GM19025 (cell line): ENCODE measurements at regions not wholly inside any gene's neighbourhood (a gene's known extent, or its start where the extent isn't known, plus 50 kb on each side); places are given as distances from the start of the nearest gene placed in this dataset.

ENCODE experiments used
- ATAC-seq: cut with Tn5 transposase; IDR thresholded peaks from one replicate; pipeline ENCODE4 v1.9.1; 2021; ENCODE audit warnings: mild to moderate bottlenecking, low read depth, moderate library complexity; ENCODE audit not compliant: unreplicated experiment

GRCh38 chr1:80018348-80018747 is 1011.8 kb upstream of the ADGRL4 start:
- no peak for ATAC-seq

- ATAC-seq, result no peak
These were observed 1002.4 kb upstream of the ADGRL4 start for GRCh38 chr1:80008934-80009333.

DNA sequence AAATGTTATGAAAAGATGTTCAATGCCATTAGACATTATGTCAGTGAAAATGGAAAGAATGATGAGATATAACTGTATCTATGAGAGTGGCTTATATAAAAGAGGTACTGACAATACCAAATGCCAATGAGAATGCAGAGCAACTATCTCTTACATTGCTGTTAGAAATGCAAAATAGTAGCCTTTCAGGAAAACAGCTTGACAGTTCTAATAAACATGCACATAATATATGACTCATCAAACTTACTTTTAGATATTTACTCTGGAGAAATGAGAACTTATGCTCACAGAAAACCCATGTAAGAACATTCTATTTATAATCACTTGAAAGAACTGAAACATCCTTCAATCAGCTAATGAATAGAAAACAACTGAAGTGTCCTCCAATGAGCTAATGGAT is 996.7 kb upstream of the ADGRL4 start:
- no peak for ATAC-seq

DNA sequence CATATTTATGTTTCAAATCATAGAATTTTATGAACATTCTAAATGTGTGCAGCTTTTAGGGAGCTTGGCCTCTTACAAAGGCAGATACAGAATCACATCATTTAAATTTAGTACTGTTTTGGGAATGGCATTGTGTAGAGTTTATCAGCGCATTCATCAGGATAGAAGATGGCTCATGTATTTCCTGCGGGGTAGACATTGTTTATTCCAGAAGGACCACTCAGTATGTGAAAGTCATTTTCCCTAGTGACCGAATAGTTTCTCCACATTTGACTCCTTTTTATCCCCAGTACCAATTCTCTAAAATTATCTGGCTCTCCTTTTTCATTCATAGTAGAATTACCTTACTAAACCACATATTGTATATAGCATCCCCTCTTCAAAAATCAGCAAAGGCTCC is 981.9 kb upstream of the ADGRL4 start:
- no peak for ATAC-seq

DNA sequence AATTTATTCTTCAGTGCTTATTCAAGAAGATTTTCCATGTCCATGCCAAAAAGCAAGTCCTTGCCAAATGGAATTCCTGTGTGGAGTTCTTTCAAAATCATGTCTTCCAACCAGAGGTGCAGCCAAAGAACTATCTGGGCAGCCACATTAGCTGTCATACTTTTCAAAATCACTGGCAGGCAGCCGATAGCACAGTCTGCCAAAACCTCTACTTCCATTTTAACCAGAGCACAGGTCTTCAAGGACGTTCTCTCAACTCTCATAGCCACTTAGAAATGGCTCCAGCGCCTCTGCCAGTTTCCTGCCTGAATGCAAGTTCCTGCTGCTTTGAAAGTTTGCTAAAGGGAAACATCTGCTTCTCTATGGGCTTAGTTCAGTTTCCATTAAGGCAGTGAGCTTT is 975.7 kb upstream of the ADGRL4 start:
- no peak for ATAC-seq

GRCh38 chr1:79981481-79981880 is 975.0 kb upstream of the ADGRL4 start:
- ATAC-seq, result no peak

DNA sequence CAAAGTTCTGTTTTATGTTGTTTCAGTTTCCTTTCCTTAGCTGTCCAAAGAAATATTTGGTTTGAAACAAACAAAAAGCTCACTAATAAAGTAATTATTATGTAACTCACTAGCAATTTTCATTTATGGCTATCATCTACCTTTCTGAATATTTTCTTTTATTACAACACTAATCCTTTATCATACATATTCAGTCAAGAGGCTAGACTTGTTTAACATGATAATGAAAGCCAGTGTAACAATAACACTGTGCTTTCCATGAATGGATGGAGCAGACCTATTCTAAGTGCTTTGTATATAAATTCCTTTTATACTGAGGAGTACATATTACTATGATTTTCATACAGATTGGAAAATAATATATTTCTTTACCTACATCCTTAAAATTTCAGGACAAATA is 972.8 kb upstream of the ADGRL4 start:
- ATAC-seq, result no peak

GRCh38 chr1:79976287-79976686 is 969.8 kb upstream of the ADGRL4 start:
- ATAC-seq, result no peak

GRCh38 chr1:79974659-79975058 is 968.1 kb upstream of the ADGRL4 start:
- ATAC-seq, result no peak

DNA sequence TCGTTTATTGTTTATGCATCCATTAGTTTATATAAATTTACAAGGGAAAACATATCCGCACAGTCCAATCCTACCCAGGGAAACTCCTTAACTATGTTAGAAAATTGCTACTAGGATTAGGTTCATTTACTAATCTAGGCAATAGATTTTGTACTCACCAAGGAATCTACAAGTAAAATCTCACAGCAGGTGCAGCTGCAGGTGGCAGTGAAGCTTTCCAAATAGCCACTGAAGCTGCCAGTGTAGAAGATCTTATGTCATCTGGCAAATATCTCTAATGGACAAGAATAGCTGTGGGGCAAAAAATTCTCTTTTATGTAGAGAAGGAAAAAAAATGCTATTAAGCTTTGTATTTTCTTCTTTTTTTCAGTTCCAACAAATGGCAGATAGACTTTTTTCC is 963.4 kb upstream of the ADGRL4 start:
- no peak for ATAC-seq

- no peak for ATAC-seq
These were observed 959.9 kb upstream of the ADGRL4 start for GRCh38 chr1:79966438-79966837.

GRCh38 chr1:79959635-79960034 is 953.1 kb upstream of the ADGRL4 start:
- no peak for ATAC-seq

- no peak for ATAC-seq
These were observed 949.4 kb upstream of the ADGRL4 start for GRCh38 chr1:79955966-79956365.

GRCh38 chr1:79950511-79950910 is 944.0 kb upstream of the ADGRL4 start:
- no peak for ATAC-seq

DNA sequence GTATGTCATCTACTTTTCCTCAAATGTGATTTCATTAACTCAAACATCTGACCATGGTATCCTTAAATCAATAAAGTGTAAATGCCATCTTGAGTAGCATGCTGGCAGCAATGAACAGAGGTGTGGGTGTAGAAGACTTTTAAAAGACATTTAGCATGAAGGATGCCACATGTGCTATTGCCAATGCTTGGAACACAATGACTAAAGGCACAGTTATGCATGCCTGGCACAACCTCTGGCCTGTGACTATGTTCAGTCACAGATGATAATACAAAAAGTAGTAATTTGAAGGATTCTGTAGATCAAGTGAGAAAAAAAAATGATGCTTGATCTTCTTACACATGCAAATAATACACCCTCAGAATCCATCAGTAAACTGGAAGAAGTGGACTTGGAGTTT is 938.9 kb upstream of the ADGRL4 start:
- ATAC-seq, result no peak

DNA sequence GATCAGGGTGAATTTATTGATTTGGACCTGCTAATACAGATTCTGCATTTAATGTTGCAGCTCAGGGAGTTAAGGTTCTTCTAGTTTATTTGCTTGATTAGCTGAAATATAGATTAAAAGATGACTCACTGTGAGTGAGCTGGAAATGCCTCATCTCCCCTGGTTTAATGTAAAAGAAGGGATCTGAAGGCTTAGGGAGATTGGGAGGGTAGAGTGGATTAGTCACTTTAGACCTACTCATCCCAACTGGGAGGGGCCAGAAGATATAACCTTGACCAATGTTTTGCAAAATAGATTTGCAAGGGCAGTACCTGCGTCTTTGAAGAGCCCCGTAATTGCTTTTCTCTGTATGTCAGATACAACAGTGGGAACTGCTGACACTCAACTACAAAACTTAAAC is 922.8 kb upstream of the ADGRL4 start:
- no peak for ATAC-seq

DNA sequence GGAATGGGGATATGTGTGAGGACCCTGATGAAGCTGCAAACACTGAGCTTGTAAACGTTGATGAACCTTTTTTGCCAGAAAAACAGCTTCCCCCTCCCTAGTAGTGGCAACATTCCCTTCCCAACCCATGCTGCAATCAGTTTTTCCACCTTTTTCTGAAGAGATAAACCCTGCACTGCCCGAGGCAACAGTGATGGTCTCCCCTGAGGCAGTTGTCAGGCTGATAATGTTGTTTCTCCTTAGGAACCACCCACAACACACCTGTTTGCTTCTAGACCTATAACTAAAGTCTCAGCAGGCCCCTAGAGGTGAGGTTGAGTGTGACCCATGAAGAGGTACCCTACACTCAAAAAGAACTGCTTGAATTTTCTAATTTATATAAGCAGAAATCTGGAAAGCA is 922.4 kb upstream of the ADGRL4 start:
- ATAC-seq, result no peak

GRCh38 chr1:79920960-79921669 is 914.6 kb upstream of the ADGRL4 start:
- ATAC-seq, result no peak

DNA sequence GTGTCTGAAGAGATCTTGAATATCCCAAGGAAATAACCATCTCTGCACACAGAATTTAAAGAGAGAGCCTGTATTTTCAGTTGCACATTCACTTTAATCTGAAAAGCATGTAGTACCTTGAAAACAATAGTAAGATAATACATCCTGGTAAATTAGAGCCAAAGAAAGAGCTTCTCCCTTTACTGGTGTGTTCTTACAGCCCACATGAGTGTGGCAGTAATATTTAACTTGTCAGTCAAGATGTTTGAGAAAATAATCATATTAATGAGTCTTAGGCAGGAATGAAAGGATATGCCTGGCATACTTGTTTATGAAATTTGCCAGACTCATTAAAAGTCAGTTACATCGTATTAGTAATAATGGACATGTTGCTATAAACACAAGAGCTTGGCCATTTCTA is 908.4 kb upstream of the ADGRL4 start:
- ATAC-seq, result no peak

GRCh38 chr1:79912813-79913212 is 906.3 kb upstream of the ADGRL4 start:
- ATAC-seq, result no peak

DNA sequence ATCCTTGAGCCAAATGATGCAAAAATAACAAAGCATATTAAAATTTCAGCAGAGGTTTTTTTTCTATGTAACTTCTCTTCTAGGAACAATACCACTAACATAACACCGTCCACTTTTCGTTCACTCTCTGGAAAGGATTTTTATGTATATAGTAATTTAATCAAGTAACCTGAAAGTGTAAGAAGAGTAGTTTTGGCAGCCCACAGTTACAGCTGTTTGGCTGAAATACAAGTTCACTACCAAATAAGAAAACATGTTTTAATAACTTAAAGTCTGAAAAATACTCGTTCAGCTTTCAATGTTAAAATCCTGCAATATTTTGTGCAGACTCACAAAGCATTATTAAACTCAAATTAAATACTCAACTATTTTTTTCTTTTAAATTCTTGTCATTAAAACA is 896.8 kb upstream of the ADGRL4 start:
- no peak for ATAC-seq

GRCh38 chr1:79902418-79902817 is 895.9 kb upstream of the ADGRL4 start:
- ATAC-seq, result no peak

DNA sequence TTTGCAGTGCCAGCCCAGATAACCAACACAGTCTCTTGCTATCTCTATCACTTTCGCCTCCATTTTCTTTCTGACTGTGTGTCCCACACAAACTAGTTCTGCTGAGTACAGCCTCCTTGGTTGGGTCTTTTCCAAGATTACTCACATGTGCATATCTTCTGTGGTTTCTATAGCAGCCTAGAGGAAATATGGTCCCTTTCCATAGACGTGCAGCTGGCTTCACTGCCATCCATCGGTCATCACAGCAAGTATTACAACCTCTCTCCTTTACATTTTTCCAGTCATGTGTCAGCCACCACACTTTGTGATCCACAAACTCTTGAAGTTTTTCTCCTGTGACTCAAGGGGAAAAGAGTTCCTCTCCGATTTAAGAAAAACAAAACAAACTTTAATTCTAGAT is 893.4 kb upstream of the ADGRL4 start:
- no peak for ATAC-seq
